K562 (cell line): ENCODE measurements at regions not wholly inside any gene's neighbourhood (a gene's known extent, or its start where the extent isn't known, plus 50 kb on each side); places are given as distances from the start of the nearest gene placed in this dataset.

Source experiments
- CHD7 ChIP-seq: fragments of 200-600 bp; sonication (generic); IDR thresholded peaks from one replicate; pipeline ENCODE4 v1.6.1; 2012; ENCODE audit warnings: mild to moderate bottlenecking, low read depth, low read length, inconsistent platforms
- LARP7 ChIP-seq: fragments of 450-650 bp; IDR thresholded peaks from 2 replicates; pipeline ENCODE4 v1.6.1; 2016
- ZNF583 ChIP-seq: fragments of 250-450 bp; sonication (Bioruptor Pico); IDR thresholded peaks from 2 replicates; pipeline ENCODE4 v1.4.0; 2020

- no peak for TF ChIP-seq CHD7
- no peak for TF ChIP-seq ZNF583 (CRISPR knock-in tag)
- TF ChIP-seq LARP7, result no peak
Observed at GRCh38 chr11:122036018-122036417, 80.0 kb downstream of the BLID start (continued).
